ENCODE measurements at regions not wholly inside any gene's neighbourhood (a gene's known extent, or its start where the extent isn't known, plus 50 kb on each side); places are given as distances from the start of the nearest gene placed in this dataset.

GRCh38 chr2:111685342-111685741 lies 198.7 kb downstream of the ANAPC1 start:
- TF ChIP-seq EZH2 (IDR thresholded peaks at IDR 0.05; ENCODE audit: insufficient read depth, poor library complexity, severe bottlenecking) (no peak), EZH2phosphoT487 (IDR thresholded peaks at IDR 0.05; ENCODE audit: insufficient read depth, low read depth) (no peak)

Measured in GM23248 (cell line).